ENCODE measurements at regions not wholly inside any gene's neighbourhood (a gene's known extent, or its start where the extent isn't known, plus 50 kb on each side); places are given as distances from the start of the nearest gene placed in this dataset.
"Not testable (repeated sequence)": the region's sequence is repeated elsewhere in the genome, so short reads cannot be mapped to it uniquely, and the experiment has no call there.

GRCh38 chr15:58361273-58361759, 70.5 kb upstream of the LIPC start:
- no peak for DNase-seq (ENCODE audit: low spot score)

- DNase-seq (ENCODE audit: low spot score) = no peak
Observed at GRCh38 chr15:58362262-58362922, 69.4 kb upstream of the LIPC start.

GRCh38 chr15:58363118-58363517, 68.7 kb upstream of the LIPC start:
- DNase-seq (ENCODE audit: low spot score) = not testable (repeated sequence)

- not testable (repeated sequence) for DNase-seq (ENCODE audit: low spot score)
Observed at GRCh38 chr15:58363673-58364072, 68.1 kb upstream of the LIPC start.

GRCh38 chr15:58365098-58365497, 66.7 kb upstream of the LIPC start:
- not testable (repeated sequence) for DNase-seq (ENCODE audit: low spot score)

- peak; percentile 41 for DNase-seq (ENCODE audit: low spot score)
Observed at GRCh38 chr15:58369261-58369701, 62.5 kb upstream of the LIPC start.

GRCh38 chr15:58369956-58370355, 61.8 kb upstream of the LIPC start:
- DNase-seq (ENCODE audit: low spot score) = no peak

GRCh38 chr15:58374147-58374546, 57.6 kb upstream of the LIPC start:
- no peak for DNase-seq (ENCODE audit: low spot score)

GRCh38 chr15:58377193-58377592, 54.6 kb upstream of the LIPC start:
- no peak for DNase-seq (ENCODE audit: low spot score)

GRCh38 chr15:58378241-58379085, 53.3 kb upstream of the LIPC start:
- no peak for DNase-seq (ENCODE audit: low spot score)

GRCh38 chr15:58379454-58379853, 52.3 kb upstream of the LIPC start:
- not testable (repeated sequence) for DNase-seq (ENCODE audit: low spot score)

GRCh38 chr15:58380280-58380945, 51.4 kb upstream of the LIPC start:
- DNase-seq (ENCODE audit: low spot score) = no peak

GRCh38 chr15:58381697-58382096, 50.1 kb upstream of the LIPC start:
- DNase-seq (ENCODE audit: low spot score) = no peak
